GM12878 (cell line): ENCODE measurements at regions not wholly inside any gene's neighbourhood (a gene's known extent, or its start where the extent isn't known, plus 50 kb on each side); places are given as distances from the start of the nearest gene placed in this dataset.

Source experiments
- ATAC-seq: fragments of 200-7000 bp; cut with Tn5 transposase; 3 replicates; pipeline ENCODE4 v1.9.1; 2020; ENCODE audit warnings: mild to moderate bottlenecking, moderate library complexity
- BruUV-seq: library from RNA; stranded (reverse); fragments of 400-500 nt; replicated peaks from 2 replicates; lab custom pipeline; 2021; lab: Mats Ljungman, UMichigan
- CTCF ChIA-PET: fragments of 300-600 bp; sonication (Branson Sonifier 250); formaldehyde crosslinking; extraction: SDS; loops from one replicate; lab custom pipeline; 2021; ENCODE audit warnings: inconsistent platforms; lab: Yijun Ruan, JAX
- POLR2A ChIA-PET: fragments of 350-600 bp; formaldehyde crosslinking; extraction: SDS; loops from one replicate; lab custom pipeline; 2021; ENCODE audit warnings: inconsistent platforms; lab: Charles Lee
- RAD21 ChIA-PET: fragments of 300-600 bp; sonication (Branson Sonifier 250); formaldehyde crosslinking; loops from one replicate; lab custom pipeline; 2023; ENCODE audit warnings: antibody characterized with exemption; ENCODE audit not compliant: unreplicated experiment; lab: Charles Lee
- SMC1A ChIA-PET: fragments of 300-600 bp; sonication (Branson Sonifier 250); formaldehyde crosslinking; loops from one replicate; lab custom pipeline; 2023; ENCODE audit not compliant: unreplicated experiment, uncharacterized antibody; lab: Charles Lee
- DNase-seq: peaks from one replicate; pipeline ENCODE4 v3.0.0-alpha.2; 2011; ENCODE audit warnings: low read depth, low spot score
- FAIRE-seq: peaks from 3 replicates; lab custom pipeline; 2011; peaks lifted over from hg19 to GRCh38; lab: Jason Lieb, UNC
- H2AFZ ChIP-seq: 2 replicates; pipeline ENCODE4 v1.6.0; 2011; ENCODE audit warnings: low read depth, low read length, control low read depth; ENCODE audit not compliant: control insufficient read depth
- H3K27ac ChIP-seq: 2 replicates; pipeline ENCODE4 v1.5.1; 2011; ENCODE audit warnings: control low read depth; ENCODE audit not compliant: control insufficient read depth, insufficient read depth
- H3K27me3 ChIP-seq, 2 experiments: replicated peaks in 1 of 2; 2 replicates each; pipeline versions ENCODE4 v1.6.0 to v1.6.1; 2011; ENCODE audit warnings: low read length in 1 of 2; ENCODE audit not compliant: control insufficient read depth in 2 of 2, insufficient read depth in 2 of 2
- H3K36me3 ChIP-seq, 2 experiments: 2 replicates each; pipeline ENCODE4 v1.5.1; 2011; ENCODE audit warnings: low read length in 1 of 2; ENCODE audit not compliant: control insufficient read depth in 2 of 2, insufficient read depth in 2 of 2
- H3K4me1 ChIP-seq: 2 replicates; pipeline ENCODE4 v1.6.1; 2011; ENCODE audit warnings: mild to moderate bottlenecking, low read length, moderate library complexity, mixed read lengths; ENCODE audit not compliant: control insufficient read depth, insufficient read depth
- H3K4me2 ChIP-seq: 2 replicates; pipeline ENCODE4 v1.6.0; 2011; ENCODE audit warnings: control low read depth; ENCODE audit not compliant: control insufficient read depth, insufficient read depth
- H3K4me3 ChIP-seq: fragments of 200-600 bp; sonication (generic); 2 replicates; pipeline ENCODE4 v1.5.1; 2016
- H3K79me2 ChIP-seq: 2 replicates; pipeline ENCODE4 v1.6.0; 2011; ENCODE audit warnings: low read length; ENCODE audit not compliant: control insufficient read depth, insufficient read depth
- H3K9ac ChIP-seq: 2 replicates; pipeline ENCODE4 v1.8.0; 2011; ENCODE audit warnings: low read length, control low read depth, mixed read lengths; ENCODE audit not compliant: control insufficient read depth, insufficient read depth
- H3K9me3 ChIP-seq: replicated peaks from 3 replicates; pipeline ENCODE4 v1.5.1; 2011; ENCODE audit warnings: mild to moderate bottlenecking, low read length; ENCODE audit not compliant: control insufficient read depth, insufficient read depth
- H4K20me1 ChIP-seq: 2 replicates; pipeline ENCODE4 v1.6.0; 2011; ENCODE audit not compliant: control insufficient read depth, insufficient read depth
- BHLHE40 ChIP-seq, 2 experiments: fragments of 450-650 bp in 1 of 2; IDR thresholded peaks; 2 replicates each; pipeline ENCODE4 v1.6.1; 2011 to 2017; ENCODE audit warnings: low read depth in 2 of 2, borderline replicate concordance in 1 of 2, improper control_type of control experiment in 1 of 2, low read length in 1 of 2, mild to moderate bottlenecking in 1 of 2
- CHD2 ChIP-seq: IDR thresholded peaks from 2 replicates; pipeline ENCODE4 v1.6.1; 2011; ENCODE audit warnings: low read depth, low read length, improper control_type of control experiment, borderline replicate concordance
- EZH2 ChIP-seq: IDR thresholded peaks from 2 replicates; pipeline ENCODE4 v1.6.1; 2012; ENCODE audit warnings: low read depth, mild to moderate bottlenecking, control low read depth, inconsistent platforms, low read length, borderline replicate concordance; ENCODE audit not compliant: control insufficient read depth
- JUNB ChIP-seq: IDR thresholded peaks from 2 replicates; pipeline ENCODE4 v1.6.1; 2016; ENCODE audit warnings: antibody characterized with exemption, mild to moderate bottlenecking
- MAX ChIP-seq: IDR thresholded peaks from 2 replicates; pipeline ENCODE4 v1.6.1; 2012; ENCODE audit warnings: low read depth, low read length, improper control_type of control experiment
- NFYA ChIP-seq: IDR thresholded peaks from 2 replicates; pipeline ENCODE4 v1.6.1; 2011; ENCODE audit warnings: low read depth, mild to moderate bottlenecking, low read length, improper control_type of control experiment, borderline replicate concordance
- NFYB ChIP-seq: IDR thresholded peaks from 2 replicates; pipeline ENCODE4 v1.6.1; 2011; ENCODE audit warnings: low read depth, mild to moderate bottlenecking, low read length, improper control_type of control experiment, moderate library complexity; ENCODE audit not compliant: insufficient read depth
- NR2F1 ChIP-seq: fragments of 450-650 bp; conservative IDR thresholded peaks from 2 replicates; pipeline ENCODE4 v1.6.1; 2017; ENCODE audit warnings: mild to moderate bottlenecking
- STAT3 ChIP-seq: IDR thresholded peaks from 2 replicates; pipeline ENCODE4 v1.6.1; 2011; ENCODE audit warnings: low read depth, low read length, improper control_type of control experiment
- WGBS: methylation state at CpG from one replicate; pipeline ENCODE4 v1.1.6; 2016; ENCODE audit warnings: low lambda C conversion rate; ENCODE audit not compliant: insufficient replicate concordance, insufficient coverage; ENCODE audit errors: missing lambda C conversion rate; 5-methylcytosine and 5-hydroxymethylcytosine counted together
- in situ Hi-C: fragments of 300-500 bp; cut with MboI; formaldehyde crosslinking; loops from 9 replicates; pipeline ENCODE4 v1.14.3; 2018; ENCODE audit warnings: mixed read lengths
- intact Hi-C: fragments of 100-400 bp; cut with micrococcal nuclease; formaldehyde crosslinking; loops from one replicate; pipeline ENCODE4 v1.14.2; 2022; ENCODE audit not compliant: unreplicated experiment
- TF ChIP-seq, protein P1 (sequence below): fragments of 450-650 bp; IDR thresholded peaks from 2 replicates; pipeline ENCODE4 v1.6.1; 2017; ENCODE audit warnings: mild to moderate bottlenecking, moderate library complexity

DNA sequence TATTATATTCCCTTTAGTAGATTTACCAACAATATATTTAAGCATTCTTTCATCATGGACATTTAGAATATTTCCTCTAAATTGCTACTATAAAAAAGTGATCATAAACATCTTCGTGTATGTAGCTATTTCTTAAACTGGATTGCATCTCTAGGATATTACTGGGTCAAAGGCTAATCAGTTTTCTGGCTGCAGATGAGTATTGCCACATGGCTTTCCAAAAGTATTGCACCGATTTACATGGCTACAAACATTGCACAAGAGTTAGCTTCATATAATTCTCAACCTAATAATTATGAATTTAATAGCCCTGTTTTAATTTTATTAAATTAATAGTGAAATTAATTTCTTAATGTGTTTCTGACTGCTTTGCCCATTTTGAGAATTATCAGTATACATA lies 183.4 kb downstream of the DMRT2 start:
- BruUV-seq: no TSS peak
- H2AFZ ChIP-seq: no peak overlapping the region
- no peak overlapping the region for H3K9ac ChIP-seq
- H3K4me2 ChIP-seq: no peak overlapping the region
- no peaks in the 10 kb centered on the region for H3K27me3 ChIP-seq
- ChIA-PET POLR2A (interaction anchor here (0.5 to 0.8 kb wide), 2 partner anchors 71 to 228 kb away, joined by 3 read pairs; no protein-coding TSS in a partner anchor), SMC1A (interaction anchor here (0.7 to 5.5 kb wide), 11 partner anchors 9 to 251 kb away, joined by 3 to 48 read pairs (median 3); no protein-coding TSS in a partner anchor)
- WGBS: 20% methylated on average over 2 of the region's 2 CpGs
- no peaks in the 10 kb centered on the region for H3K79me2 ChIP-seq
- H3K9me3 ChIP-seq: no peaks in the 10 kb centered on the region; the same call in 2 of the 3 replicates
- intact Hi-C loops: no loop called here
- no peak for TF ChIP-seq NR2F1
- TF ChIP-seq STAT3: no peak
- TF ChIP-seq EZH2: no peak
- no peak for TF ChIP-seq BHLHE40 (IDR thresholded peaks at IDR 0.05; ENCODE audit: borderline replicate concordance in 1 of 2, low read depth in 2 of 2, low read length in 1 of 2)
- TF ChIP-seq, protein P1, sequence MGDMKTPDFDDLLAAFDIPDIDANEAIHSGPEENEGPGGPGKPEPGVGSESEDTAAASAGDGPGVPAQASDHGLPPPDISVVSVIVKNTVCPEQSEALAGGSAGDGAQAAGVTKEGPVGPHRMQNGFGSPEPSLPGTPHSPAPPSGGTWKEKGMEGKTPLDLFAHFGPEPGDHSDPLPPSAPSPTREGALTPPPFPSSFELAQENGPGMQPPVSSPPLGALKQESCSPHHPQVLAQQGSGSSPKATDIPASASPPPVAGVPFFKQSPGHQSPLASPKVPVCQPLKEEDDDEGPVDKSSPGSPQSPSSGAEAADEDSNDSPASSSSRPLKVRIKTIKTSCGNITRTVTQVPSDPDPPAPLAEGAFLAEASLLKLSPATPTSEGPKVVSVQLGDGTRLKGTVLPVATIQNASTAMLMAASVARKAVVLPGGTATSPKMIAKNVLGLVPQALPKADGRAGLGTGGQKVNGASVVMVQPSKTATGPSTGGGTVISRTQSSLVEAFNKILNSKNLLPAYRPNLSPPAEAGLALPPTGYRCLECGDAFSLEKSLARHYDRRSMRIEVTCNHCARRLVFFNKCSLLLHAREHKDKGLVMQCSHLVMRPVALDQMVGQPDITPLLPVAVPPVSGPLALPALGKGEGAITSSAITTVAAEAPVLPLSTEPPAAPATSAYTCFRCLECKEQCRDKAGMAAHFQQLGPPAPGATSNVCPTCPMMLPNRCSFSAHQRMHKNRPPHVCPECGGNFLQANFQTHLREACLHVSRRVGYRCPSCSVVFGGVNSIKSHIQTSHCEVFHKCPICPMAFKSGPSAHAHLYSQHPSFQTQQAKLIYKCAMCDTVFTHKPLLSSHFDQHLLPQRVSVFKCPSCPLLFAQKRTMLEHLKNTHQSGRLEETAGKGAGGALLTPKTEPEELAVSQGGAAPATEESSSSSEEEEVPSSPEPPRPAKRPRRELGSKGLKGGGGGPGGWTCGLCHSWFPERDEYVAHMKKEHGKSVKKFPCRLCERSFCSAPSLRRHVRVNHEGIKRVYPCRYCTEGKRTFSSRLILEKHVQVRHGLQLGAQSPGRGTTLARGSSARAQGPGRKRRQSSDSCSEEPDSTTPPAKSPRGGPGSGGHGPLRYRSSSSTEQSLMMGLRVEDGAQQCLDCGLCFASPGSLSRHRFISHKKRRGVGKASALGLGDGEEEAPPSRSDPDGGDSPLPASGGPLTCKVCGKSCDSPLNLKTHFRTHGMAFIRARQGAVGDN: no peak
- TF ChIP-seq CHD2: no peak
- no peak for TF ChIP-seq MAX
- no peak for TF ChIP-seq NFYA
- TF ChIP-seq NFYB: no peak
- no peak for TF ChIP-seq JUNB
- TF ChIP-seq, all 136 proteins: peak for 0
- ChIA-PET RAD21 (interaction anchor here (0.9 to 2.3 kb wide), 5 partner anchors 30 to 133 kb away, joined by 3 to 6 read pairs (median 4); no protein-coding TSS in a partner anchor), CTCF (interaction anchor here (0.9 to 1.5 kb wide), 5 partner anchors 10 to 36 kb away, joined by 3 read pairs; no protein-coding TSS in a partner anchor)
- H3K4me1 ChIP-seq: no peaks in the 10 kb centered on the region
- DNase-seq: no peak
- no peaks in the 10 kb centered on the region for H4K20me1 ChIP-seq
- no peak overlapping the region for H3K4me3 ChIP-seq
- H3K27ac ChIP-seq: no peak overlapping the region
- no peak for FAIRE-seq
- in situ Hi-C loops: no loop called here
- ATAC-seq: no peak
- H3K36me3 ChIP-seq: no peaks in the 10 kb centered on the region
